ENCODE measurements at regions not wholly inside any gene's neighbourhood (a gene's known extent, or its start where the extent isn't known, plus 50 kb on each side); places are given as distances from the start of the nearest gene placed in this dataset.

- POLR2A ChIA-PET: interaction anchor here (0.6 to 0.7 kb wide), 2 partner anchors 266 to 467 kb away, joined by 3 read pairs; no protein-coding TSS in a partner anchor
- DNase-seq (ENCODE audit: low spot score): peak; percentile 12
- CTCF ChIA-PET: interaction anchor here (0.6 to 5.7 kb wide), 6 partner anchors 20 to 125 kb away, joined by 3 to 84 read pairs (median 10); no protein-coding TSS in a partner anchor
Measured at GRCh38 chr6:44594481-44594880, 207.0 kb downstream of the CDC5L start.

GRCh38 chr6:44598679-44599078, 211.2 kb downstream of the CDC5L start:
- H3K4me3 Mint-ChIP-seq: no peak overlapping the region
- POLR2A ChIA-PET: no interaction called here
- peaks cover 7% of the 10 kb centered on the region for H3K4me1 Mint-ChIP-seq
- DNase-seq (ENCODE audit: low spot score) (no peak), ATAC-seq (no peak)
- no peak for TF ChIP-seq FOXP4 (CRISPR knock-in tag; IDR thresholded peaks at IDR 0.05)
- TF ChIP-seq NR3C1 (CRISPR knock-in tag; conservative IDR thresholded peaks at IDR 0.05; ENCODE audit: low read depth): no peak
- no peak for TF ChIP-seq ZNF425 (CRISPR knock-in tag; conservative IDR thresholded peaks at IDR 0.05)
- H3K27ac Mint-ChIP-seq: no peak overlapping the region
- CTCF ChIA-PET: interaction anchor here (1.0 kb wide), 1 partner anchor 123 kb away, joined by 3 read pairs; no protein-coding TSS in a partner anchor
- peaks cover 4% of the 10 kb centered on the region for H3K9me3 Mint-ChIP-seq
- H3K36me3 Mint-ChIP-seq: no peaks in the 10 kb centered on the region
- peaks cover 2% of the 10 kb centered on the region; the same call in 1 of the 2 replicates for H3K27me3 Mint-ChIP-seq (ENCODE audit: low read depth)

More at GRCh38 chr6:44594481-44594880, 207.0 kb downstream of the CDC5L start:
- H3K4me3 Mint-ChIP-seq: no peak overlapping the region
- peaks cover 16% of the 10 kb centered on the region for H3K9me3 Mint-ChIP-seq
- H3K27ac Mint-ChIP-seq: no peak overlapping the region
- peaks cover 2% of the 10 kb centered on the region; the same call in 1 of the 2 replicates for H3K27me3 Mint-ChIP-seq (ENCODE audit: low read depth)
- TF ChIP-seq SP1 (CRISPR knock-in tag; conservative IDR thresholded peaks at IDR 0.05) (no peak), ZSCAN18 (CRISPR knock-in tag; IDR thresholded peaks at IDR 0.05) (no peak), ZNF317 (CRISPR knock-in tag; IDR thresholded peaks at IDR 0.05; ENCODE audit: borderline replicate concordance, low read depth) (no peak), ZNF138 (CRISPR knock-in tag; conservative IDR thresholded peaks at IDR 0.05) (no peak), NFATC4 (CRISPR knock-in tag; IDR thresholded peaks at IDR 0.05) (no peak), NR2C2 (CRISPR knock-in tag; IDR thresholded peaks at IDR 0.05) (no peak), FOXP4 (CRISPR knock-in tag; IDR thresholded peaks at IDR 0.05) (no peak), TCF7 (CRISPR knock-in tag; IDR thresholded peaks at IDR 0.05; ENCODE audit: low read depth) (no peak), ETV6 (CRISPR knock-in tag; IDR thresholded peaks at IDR 0.05) (no peak), STAT6 (CRISPR knock-in tag; conservative IDR thresholded peaks at IDR 0.05; ENCODE audit: low read depth) (no peak), ESRRA (CRISPR knock-in tag; IDR thresholded peaks at IDR 0.05; ENCODE audit: borderline replicate concordance) (no peak)
- peaks cover 9% of the 10 kb centered on the region for H3K4me1 Mint-ChIP-seq
- ATAC-seq: peak; percentile 64
- peaks cover 10% of the 10 kb centered on the region for H3K36me3 Mint-ChIP-seq
